H54 (cell line): ENCODE measurements at regions not wholly inside any gene's neighbourhood (a gene's known extent, or its start where the extent isn't known, plus 50 kb on each side); places are given as distances from the start of the nearest gene placed in this dataset.
"Not testable (repeated sequence)": the region's sequence is repeated elsewhere in the genome, so short reads cannot be mapped to it uniquely, and the experiment has no call there.

ENCODE experiments used
- DNase-seq: peaks from one replicate; pipeline ENCODE4 v3.0.0; 2011; ENCODE audit warnings: low spot score, mixed read lengths; ENCODE audit not compliant: insufficient read length
- FAIRE-seq: peaks from 3 replicates; lab custom pipeline; 2011; peaks lifted over from hg19 to GRCh38; lab: Jason Lieb, UNC
- POLR2A ChIP-seq: IDR thresholded peaks from 2 replicates; pipeline ENCODE4 v1.6.1; 2011; ENCODE audit warnings: low read depth, mild to moderate bottlenecking, low read length

- no peak for FAIRE-seq
- TF ChIP-seq POLR2A = no peak
- no peak for DNase-seq
Measured at GRCh38 chr12:61282790-61283575, 977.2 kb upstream of the USP15 start.

DNA sequence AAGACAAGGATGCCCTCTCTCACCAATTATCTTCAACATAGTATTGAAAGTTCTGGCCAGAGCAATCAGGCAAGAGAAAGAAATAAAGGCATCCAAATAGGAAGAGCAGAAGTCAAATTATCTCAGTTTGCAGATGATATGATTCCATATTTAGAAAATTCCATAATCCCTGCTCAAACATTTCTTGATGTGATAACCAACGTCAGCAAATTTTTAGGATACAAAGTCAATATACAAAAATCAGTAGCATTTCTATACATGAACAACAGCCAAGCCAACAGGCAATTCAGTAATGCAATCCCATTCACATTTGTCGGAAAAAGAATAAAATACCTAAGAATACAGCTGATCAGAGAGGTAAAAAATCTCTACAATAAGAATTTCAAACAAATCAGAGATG, 969.7 kb upstream of the USP15 start:
- DNase-seq = no peak
- FAIRE-seq = no peak
- TF ChIP-seq POLR2A = no peak

DNA sequence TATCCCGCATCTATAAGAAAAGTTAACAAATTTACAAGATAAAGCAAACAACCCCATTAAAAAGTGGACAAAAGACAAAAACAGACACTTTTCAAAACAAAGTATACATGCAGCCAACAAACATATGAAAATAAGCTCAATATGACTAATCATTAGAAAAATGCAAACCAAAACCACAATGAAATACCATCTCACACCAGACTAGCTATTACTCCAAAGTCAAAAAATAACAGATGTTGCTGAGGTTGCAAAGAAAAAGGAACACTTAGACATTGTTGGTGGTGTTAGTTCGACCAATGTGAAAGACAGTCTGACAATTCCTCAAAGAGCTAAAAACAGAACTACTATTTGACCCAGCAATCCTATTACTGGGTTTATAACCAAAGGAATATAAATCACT, 968.6 kb upstream of the USP15 start:
- FAIRE-seq (no peak), DNase-seq (no peak)
- TF ChIP-seq POLR2A = no peak

DNA sequence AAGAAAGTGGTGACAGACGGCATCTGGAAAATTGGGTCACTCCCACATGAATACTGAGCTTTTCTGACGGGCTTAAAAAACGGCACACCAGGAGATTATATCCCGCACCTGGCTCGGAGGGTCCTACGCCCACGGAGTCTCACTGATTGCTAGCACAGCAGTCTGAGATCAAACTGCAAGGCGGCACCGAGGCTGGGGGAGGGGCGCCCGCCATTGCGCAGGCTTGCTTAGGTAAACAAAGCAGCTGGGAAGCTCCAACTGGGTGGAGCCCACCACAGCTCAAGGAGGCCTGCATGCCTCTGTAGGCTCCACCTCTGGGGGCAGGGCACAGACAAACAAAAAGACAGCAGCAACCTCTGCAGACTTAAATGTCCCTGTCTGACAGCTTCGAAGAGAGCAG, 966.2 kb upstream of the USP15 start:
- FAIRE-seq, DNase-seq: not testable (repeated sequence)

DNA sequence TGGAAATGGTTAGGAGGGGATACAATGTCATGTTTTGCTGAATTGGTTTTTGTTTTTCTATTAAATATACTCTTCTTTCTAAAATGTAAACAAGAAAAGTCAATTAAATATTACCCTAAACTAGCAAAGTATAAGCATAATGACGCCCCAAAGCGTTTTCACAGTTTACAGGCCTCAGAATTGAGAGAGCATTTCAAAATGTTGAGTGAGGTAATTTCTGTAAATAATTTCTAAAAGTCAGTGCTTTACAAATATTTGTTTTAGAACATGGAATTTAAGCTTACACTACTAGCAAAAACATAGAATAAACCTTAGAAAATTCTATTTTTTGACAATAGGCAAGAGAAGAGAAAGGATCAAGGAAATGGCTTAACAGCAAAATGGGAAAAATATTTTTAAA, 958.4 kb upstream of the USP15 start:
- DNase-seq = no peak
- no peak for FAIRE-seq
- TF ChIP-seq POLR2A = no peak

- FAIRE-seq (no peak), DNase-seq (no peak)
- no peak for TF ChIP-seq POLR2A
Measured at GRCh38 chr12:61302282-61302681, 957.9 kb upstream of the USP15 start.

GRCh38 chr12:61308220-61308619, 952.0 kb upstream of the USP15 start:
- DNase-seq (no peak), FAIRE-seq (no peak)
- TF ChIP-seq POLR2A = no peak

DNA sequence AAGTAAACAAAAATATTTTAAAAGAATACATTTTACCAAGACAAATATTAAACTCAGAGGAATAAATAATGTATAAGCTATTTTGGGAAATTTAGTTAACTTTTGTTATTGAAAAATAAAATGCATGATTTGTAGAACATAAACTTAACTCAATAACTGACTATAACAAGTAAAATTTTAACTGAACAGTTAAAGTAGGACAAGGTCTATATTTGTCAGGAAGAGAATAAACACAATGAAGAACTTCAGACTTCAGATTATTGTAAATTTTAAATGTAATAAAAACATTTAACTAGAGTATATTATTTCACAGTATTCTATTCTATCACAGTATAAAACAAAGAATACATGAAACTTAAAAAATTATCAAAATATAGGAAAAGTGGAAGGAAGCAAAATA, 948.8 kb upstream of the USP15 start:
- DNase-seq = no peak
- no peak for TF ChIP-seq POLR2A
- FAIRE-seq = no peak

GRCh38 chr12:61348871-61349270, 911.3 kb upstream of the USP15 start:
- DNase-seq = no peak
- no peak for TF ChIP-seq POLR2A
- FAIRE-seq = no peak

GRCh38 chr12:61355105-61355504, 905.1 kb upstream of the USP15 start:
- DNase-seq (no peak), FAIRE-seq (no peak)
- TF ChIP-seq POLR2A = no peak

- DNase-seq = no peak
- TF ChIP-seq POLR2A = no peak
- FAIRE-seq = no peak
Measured at GRCh38 chr12:61356485-61356884, 903.7 kb upstream of the USP15 start.

- TF ChIP-seq POLR2A = no peak
- DNase-seq = no peak
- no peak for FAIRE-seq
Measured at GRCh38 chr12:61357496-61357895, 902.7 kb upstream of the USP15 start.

DNA sequence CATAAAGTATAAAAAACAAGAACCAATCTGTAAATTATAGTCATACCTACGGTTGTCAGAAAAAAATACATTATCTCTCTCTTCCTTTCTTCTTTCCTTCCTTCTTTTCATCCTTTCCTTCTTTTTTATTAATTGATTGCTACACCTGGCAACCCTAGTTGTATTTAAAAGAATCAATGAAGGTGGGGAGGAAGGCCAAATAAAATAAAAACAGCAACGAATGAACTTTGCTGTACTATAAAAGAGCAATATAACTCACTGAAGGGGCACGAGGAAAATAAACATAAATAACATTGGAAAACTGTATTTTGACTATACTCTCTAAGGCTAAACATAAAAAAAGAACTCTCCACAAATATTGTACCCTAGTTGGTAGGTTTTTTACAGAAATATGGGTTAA, 898.2 kb upstream of the USP15 start:
- no peak for FAIRE-seq
- DNase-seq = no peak
- TF ChIP-seq POLR2A = no peak

GRCh38 chr12:61365001-61365400, 895.2 kb upstream of the USP15 start:
- no peak for TF ChIP-seq POLR2A
- DNase-seq (no peak), FAIRE-seq (no peak)

- no peak for TF ChIP-seq POLR2A
- FAIRE-seq (no peak), DNase-seq (no peak)
Measured at GRCh38 chr12:61367281-61367785, 892.9 kb upstream of the USP15 start.
